ENCODE measurements at regions not wholly inside any gene's neighbourhood (a gene's known extent, or its start where the extent isn't known, plus 50 kb on each side); places are given as distances from the start of the nearest gene placed in this dataset.
A peak's percentile ranks its signal among the peaks of the same experiment; 100 is the strongest.
"Not testable (repeated sequence)": the region's sequence is repeated elsewhere in the genome, so short reads cannot be mapped to it uniquely, and the experiment has no call there.

DNA sequence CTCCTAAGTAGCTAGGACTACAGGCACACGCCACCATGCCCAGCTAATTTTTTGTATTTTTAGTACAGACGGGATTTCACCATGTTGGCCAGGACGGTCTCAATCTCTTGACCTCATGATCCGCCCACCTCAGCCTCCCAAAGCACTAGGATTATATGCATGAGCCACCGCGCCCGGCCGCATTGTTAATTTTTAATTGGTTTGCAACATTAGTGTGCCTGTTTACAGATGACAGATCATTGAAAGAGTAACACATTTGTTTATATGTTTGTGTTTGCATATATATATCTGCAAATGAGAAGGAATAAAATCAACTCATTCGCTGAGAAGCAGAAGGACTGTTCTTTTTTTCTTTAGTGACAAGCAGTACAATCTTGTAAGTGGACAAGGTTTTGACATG is 152.2 kb upstream of the FNDC3A start:
- H3F3A ChIP-seq (replicated peaks; ENCODE audit: low read depth); H3K27ac Mint-ChIP-seq; H3K27ac ChIP-seq (ENCODE audit: low read depth); H3K4me1 ChIP-seq (ENCODE audit: insufficient read depth); H3K9me2 ChIP-seq (ENCODE audit: insufficient read depth); H3K27me3 Mint-ChIP-seq (ENCODE audit: insufficient read depth, low read depth, poor library complexity); H3K36me3 ChIP-seq (ENCODE audit: insufficient read depth); H3K4me3 Mint-ChIP-seq; H3K4me1 Mint-ChIP-seq; H4K20me1 ChIP-seq (replicated peaks; ENCODE audit: insufficient read depth); DNase-seq (ENCODE audit: low spot score); H3K79me2 ChIP-seq (replicated peaks; ENCODE audit: insufficient read depth); H3K4me2 ChIP-seq; H3K4me3 ChIP-seq; ATAC-seq; H3K27me3 ChIP-seq (ENCODE audit: insufficient read depth): not testable (repeated sequence)
- H3K9me3 Mint-ChIP-seq = peaks cover 27% of the 10 kb centered on the region
- H3K36me3 Mint-ChIP-seq (ENCODE audit: low read depth) = peaks cover 17% of the 10 kb centered on the region
- H2AFZ ChIP-seq = 0 out of 2 replicates have a peak overlapping the region, but pooled peaks have one; percentile 43

GRCh38 chr13:48826039-48826438 is 149.7 kb upstream of the FNDC3A start:
- Mint-ChIP-seq H3K27ac (no peak overlapping the region), H3K36me3 (ENCODE audit: low read depth) (peaks cover 17% of the 10 kb centered on the region), H3K27me3 (ENCODE audit: insufficient read depth, low read depth, poor library complexity) (no peaks in the 10 kb centered on the region), H3K9me3 (peaks cover 27% of the 10 kb centered on the region), H3K4me1 (peaks cover 16% of the 10 kb centered on the region), H3K4me3 (no peak overlapping the region)
- Histone ChIP-seq H4K20me1 (replicated peaks; ENCODE audit: insufficient read depth) (no peaks in the 10 kb centered on the region), H3K27ac (ENCODE audit: low read depth) (no peak overlapping the region), H2AFZ (peak overlapping the region; percentile 10; the same call in 1 of the 2 replicates), H3K79me2 (replicated peaks; ENCODE audit: insufficient read depth) (no peaks in the 10 kb centered on the region), H3K36me3 (ENCODE audit: insufficient read depth) (peaks cover 10% of the 10 kb centered on the region; the same call in 1 of the 2 replicates), H3K4me2 (no peak overlapping the region), H3K27me3 (ENCODE audit: insufficient read depth) (no peaks in the 10 kb centered on the region), H3K9me2 (ENCODE audit: insufficient read depth) (peaks cover 3% of the 10 kb centered on the region; the same call in 1 of the 2 replicates), H3K4me1 (ENCODE audit: insufficient read depth) (peaks cover 15% of the 10 kb centered on the region), H3F3A (replicated peaks; ENCODE audit: low read depth) (no peaks in the 10 kb centered on the region), H3K4me3 (no peak overlapping the region)
- ATAC-seq = no peak
- TF ChIP-seq, protein P1, sequence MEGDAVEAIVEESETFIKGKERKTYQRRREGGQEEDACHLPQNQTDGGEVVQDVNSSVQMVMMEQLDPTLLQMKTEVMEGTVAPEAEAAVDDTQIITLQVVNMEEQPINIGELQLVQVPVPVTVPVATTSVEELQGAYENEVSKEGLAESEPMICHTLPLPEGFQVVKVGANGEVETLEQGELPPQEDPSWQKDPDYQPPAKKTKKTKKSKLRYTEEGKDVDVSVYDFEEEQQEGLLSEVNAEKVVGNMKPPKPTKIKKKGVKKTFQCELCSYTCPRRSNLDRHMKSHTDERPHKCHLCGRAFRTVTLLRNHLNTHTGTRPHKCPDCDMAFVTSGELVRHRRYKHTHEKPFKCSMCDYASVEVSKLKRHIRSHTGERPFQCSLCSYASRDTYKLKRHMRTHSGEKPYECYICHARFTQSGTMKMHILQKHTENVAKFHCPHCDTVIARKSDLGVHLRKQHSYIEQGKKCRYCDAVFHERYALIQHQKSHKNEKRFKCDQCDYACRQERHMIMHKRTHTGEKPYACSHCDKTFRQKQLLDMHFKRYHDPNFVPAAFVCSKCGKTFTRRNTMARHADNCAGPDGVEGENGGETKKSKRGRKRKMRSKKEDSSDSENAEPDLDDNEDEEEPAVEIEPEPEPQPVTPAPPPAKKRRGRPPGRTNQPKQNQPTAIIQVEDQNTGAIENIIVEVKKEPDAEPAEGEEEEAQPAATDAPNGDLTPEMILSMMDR (conservative IDR thresholded peaks at IDR 0.05; ENCODE audit: low read depth in 2 of 2) = peak; percentile 37 to 64; a peak in 3 of 4 replicates
- no peak for TF ChIP-seq ZNF114 (CRISPR knock-in tag; IDR thresholded peaks at IDR 0.05)
- no peak for DNase-seq (ENCODE audit: low spot score)

- not testable (repeated sequence) for H3K4me3 Mint-ChIP-seq; H4K20me1 ChIP-seq (replicated peaks; ENCODE audit: insufficient read depth); H3K9me2 ChIP-seq (ENCODE audit: insufficient read depth); ATAC-seq; H3K27ac ChIP-seq (ENCODE audit: low read depth); H2AFZ ChIP-seq; H3K36me3 ChIP-seq (ENCODE audit: insufficient read depth); H3K79me2 ChIP-seq (replicated peaks; ENCODE audit: insufficient read depth); H3F3A ChIP-seq (replicated peaks; ENCODE audit: low read depth); H3K4me2 ChIP-seq; H3K27me3 ChIP-seq (ENCODE audit: insufficient read depth); H3K27me3 Mint-ChIP-seq (ENCODE audit: insufficient read depth, low read depth, poor library complexity); DNase-seq (ENCODE audit: low spot score); H3K27ac Mint-ChIP-seq; H3K4me3 ChIP-seq
- peaks cover 17% of the 10 kb centered on the region for H3K36me3 Mint-ChIP-seq (ENCODE audit: low read depth)
- H3K4me1 ChIP-seq (ENCODE audit: insufficient read depth) = peaks cover 15% of the 10 kb centered on the region
- H3K9me3 Mint-ChIP-seq = peaks cover 27% of the 10 kb centered on the region
- peaks cover 16% of the 10 kb centered on the region for H3K4me1 Mint-ChIP-seq
Observed at GRCh38 chr13:48826922-48827454, 148.7 kb upstream of the FNDC3A start.

GRCh38 chr13:48827709-48828108 is 148.0 kb upstream of the FNDC3A start:
- Histone ChIP-seq H3K9me2 (ENCODE audit: insufficient read depth) (peaks cover 3% of the 10 kb centered on the region; the same call in 1 of the 2 replicates), H2AFZ (no peak overlapping the region), H3K4me2 (no peak overlapping the region), H3K79me2 (replicated peaks; ENCODE audit: insufficient read depth) (no peaks in the 10 kb centered on the region), H4K20me1 (replicated peaks; ENCODE audit: insufficient read depth) (no peaks in the 10 kb centered on the region), H3K4me1 (ENCODE audit: insufficient read depth) (peaks cover 15% of the 10 kb centered on the region), H3K27me3 (ENCODE audit: insufficient read depth) (no peaks in the 10 kb centered on the region), H3K36me3 (ENCODE audit: insufficient read depth) (peaks cover 10% of the 10 kb centered on the region; the same call in 1 of the 2 replicates), H3K4me3 (no peak overlapping the region), H3K27ac (ENCODE audit: low read depth) (no peak overlapping the region), H3F3A (replicated peaks; ENCODE audit: low read depth) (no peaks in the 10 kb centered on the region)
- H3K9me3 Mint-ChIP-seq = peaks cover 30% of the 10 kb centered on the region
- ATAC-seq (no peak), DNase-seq (ENCODE audit: low spot score) (no peak)
- H3K27ac Mint-ChIP-seq = no peak overlapping the region
- H3K27me3 Mint-ChIP-seq (ENCODE audit: insufficient read depth, low read depth, poor library complexity) = peaks cover 2% of the 10 kb centered on the region
- H3K36me3 Mint-ChIP-seq (ENCODE audit: low read depth) = peaks cover 17% of the 10 kb centered on the region
- H3K4me1 Mint-ChIP-seq = peaks cover 16% of the 10 kb centered on the region
- H3K4me3 Mint-ChIP-seq = no peak overlapping the region
- TF ChIP-seq JUNB (IDR thresholded peaks at IDR 0.05; ENCODE audit: unreplicated experiment) (no peak), ZNF114 (CRISPR knock-in tag; IDR thresholded peaks at IDR 0.05) (no peak), POLR2AphosphoS5 (IDR thresholded peaks at IDR 0.05; ENCODE audit: low read depth) (no peak), REST (IDR thresholded peaks at IDR 0.05; ENCODE audit: unreplicated experiment) (no peak), EZH2 (IDR thresholded peaks at IDR 0.05; ENCODE audit: low read depth, unreplicated experiment) (no peak)
- TF ChIP-seq, protein P1 (conservative IDR thresholded peaks at IDR 0.05; ENCODE audit: low read depth in 2 of 2) = no peak
